ENCODE measurements at regions not wholly inside any gene's neighbourhood (a gene's known extent, or its start where the extent isn't known, plus 50 kb on each side); places are given as distances from the start of the nearest gene placed in this dataset.

DNA sequence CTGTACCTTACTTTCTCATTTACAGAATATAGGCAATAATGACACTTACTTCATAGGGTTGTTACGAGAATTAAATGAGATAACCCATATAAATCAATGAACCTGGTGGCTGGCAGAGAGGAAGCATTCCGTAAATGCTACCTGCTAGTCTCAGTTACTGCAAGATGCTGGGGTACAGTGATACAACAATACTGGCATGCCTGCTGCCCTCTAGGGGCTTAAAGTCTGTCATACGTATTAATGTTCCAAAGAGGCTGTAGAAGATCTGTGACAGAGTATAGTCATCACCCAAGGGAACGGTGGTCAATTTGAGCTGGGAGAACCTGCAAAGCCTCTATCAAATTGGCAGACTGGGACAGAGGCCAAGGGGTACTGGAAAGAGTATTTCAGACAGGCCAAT is 421.5 kb downstream of the GPAM start:
- TF ChIP-seq, protein P1, sequence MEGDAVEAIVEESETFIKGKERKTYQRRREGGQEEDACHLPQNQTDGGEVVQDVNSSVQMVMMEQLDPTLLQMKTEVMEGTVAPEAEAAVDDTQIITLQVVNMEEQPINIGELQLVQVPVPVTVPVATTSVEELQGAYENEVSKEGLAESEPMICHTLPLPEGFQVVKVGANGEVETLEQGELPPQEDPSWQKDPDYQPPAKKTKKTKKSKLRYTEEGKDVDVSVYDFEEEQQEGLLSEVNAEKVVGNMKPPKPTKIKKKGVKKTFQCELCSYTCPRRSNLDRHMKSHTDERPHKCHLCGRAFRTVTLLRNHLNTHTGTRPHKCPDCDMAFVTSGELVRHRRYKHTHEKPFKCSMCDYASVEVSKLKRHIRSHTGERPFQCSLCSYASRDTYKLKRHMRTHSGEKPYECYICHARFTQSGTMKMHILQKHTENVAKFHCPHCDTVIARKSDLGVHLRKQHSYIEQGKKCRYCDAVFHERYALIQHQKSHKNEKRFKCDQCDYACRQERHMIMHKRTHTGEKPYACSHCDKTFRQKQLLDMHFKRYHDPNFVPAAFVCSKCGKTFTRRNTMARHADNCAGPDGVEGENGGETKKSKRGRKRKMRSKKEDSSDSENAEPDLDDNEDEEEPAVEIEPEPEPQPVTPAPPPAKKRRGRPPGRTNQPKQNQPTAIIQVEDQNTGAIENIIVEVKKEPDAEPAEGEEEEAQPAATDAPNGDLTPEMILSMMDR (conservative IDR thresholded peaks at IDR 0.05), result no peak
- no peak for TF ChIP-seq EZH2 (IDR thresholded peaks at IDR 0.05; ENCODE audit: low read depth)
- no TSS peak for BruUV-seq (replicated peaks)
- CTCF ChIA-PET, result no interaction called here

DNA sequence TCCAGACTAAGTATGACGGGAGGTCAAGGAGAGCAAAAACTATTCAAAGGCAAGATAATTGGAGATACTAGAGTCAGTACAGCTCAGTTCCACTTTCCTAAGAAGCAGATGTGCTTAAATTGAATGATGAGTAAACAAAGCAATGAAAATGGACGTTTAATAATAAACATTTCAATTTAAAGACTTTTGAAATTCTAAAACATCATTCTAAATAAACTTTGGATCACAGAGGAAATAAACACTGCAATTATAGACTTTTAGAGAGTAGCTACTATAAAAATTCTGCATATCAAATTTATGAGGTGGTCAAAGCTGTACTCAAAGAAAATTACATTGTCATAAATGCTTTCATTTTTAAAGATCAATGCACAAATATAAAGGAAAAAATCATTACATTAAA is 418.3 kb downstream of the GPAM start:
- H3K36me3 ChIP-seq (ENCODE audit: low read depth), result no peaks in the 10 kb centered on the region
- H3K27ac ChIP-seq, result no peak overlapping the region
- H3F3A ChIP-seq (ENCODE audit: insufficient read depth, low read depth), result no peaks in the 10 kb centered on the region
- H3K27me3 ChIP-seq (ENCODE audit: insufficient read depth, low read depth), result no peaks in the 10 kb centered on the region
- H3K4me1 ChIP-seq (replicated peaks; ENCODE audit: insufficient read depth), result no peaks in the 10 kb centered on the region
- TF ChIP-seq EZH2 (IDR thresholded peaks at IDR 0.05; ENCODE audit: low read depth), result no peak
- TF ChIP-seq, protein P1 (conservative IDR thresholded peaks at IDR 0.05), result no peak
- no peak overlapping the region for H3K4me2 ChIP-seq
- no TSS peak for BruUV-seq (replicated peaks)
- no peaks in the 10 kb centered on the region for H3K9me2 ChIP-seq (ENCODE audit: insufficient read depth)
- H3K9me3 ChIP-seq (ENCODE audit: insufficient read depth, low read depth), result no peaks in the 10 kb centered on the region
- intact Hi-C loops (cut with micrococcal nuclease; ENCODE audit: unreplicated experiment), result no loop called here
- H3K4me3 ChIP-seq, result no peak overlapping the region
- H4K20me1 ChIP-seq (ENCODE audit: insufficient read depth), result no peaks in the 10 kb centered on the region
- no peak overlapping the region for H2AFZ ChIP-seq
- H3K79me2 ChIP-seq (ENCODE audit: low read depth), result no peaks in the 10 kb centered on the region
- ChIA-PET CTCF (no interaction called here), POLR2A (ENCODE audit: unreplicated experiment) (no interaction called here)
- no peak for DNase-seq

More for the DNA sequence above, 421.5 kb downstream of the GPAM start:
- Histone ChIP-seq H3K4me3 (no peak overlapping the region), H3K27ac (no peak overlapping the region), H3K4me1 (replicated peaks; ENCODE audit: insufficient read depth) (no peaks in the 10 kb centered on the region), H2AFZ (no peak overlapping the region), H3F3A (ENCODE audit: insufficient read depth, low read depth) (no peaks in the 10 kb centered on the region), H3K79me2 (ENCODE audit: low read depth) (no peaks in the 10 kb centered on the region), H3K9me3 (ENCODE audit: insufficient read depth, low read depth) (no peaks in the 10 kb centered on the region), H3K27me3 (ENCODE audit: insufficient read depth, low read depth) (no peaks in the 10 kb centered on the region), H3K36me3 (ENCODE audit: low read depth) (no peaks in the 10 kb centered on the region), H4K20me1 (ENCODE audit: insufficient read depth) (no peaks in the 10 kb centered on the region), H3K4me2 (no peak overlapping the region), H3K9me2 (ENCODE audit: insufficient read depth) (no peaks in the 10 kb centered on the region)
- POLR2A ChIA-PET (ENCODE audit: unreplicated experiment), result no interaction called here
- intact Hi-C loops (cut with micrococcal nuclease; ENCODE audit: unreplicated experiment), result no loop called here
- no peak for DNase-seq

- H3K9me2 ChIP-seq (ENCODE audit: insufficient read depth), result no peaks in the 10 kb centered on the region
- DNase-seq, result no peak
- intact Hi-C loops (cut with micrococcal nuclease; ENCODE audit: unreplicated experiment), result no loop called here
- H3K4me1 ChIP-seq (replicated peaks; ENCODE audit: insufficient read depth), result no peaks in the 10 kb centered on the region
- BruUV-seq (replicated peaks), result no TSS peak
- H3K9me3 ChIP-seq (ENCODE audit: insufficient read depth, low read depth), result no peaks in the 10 kb centered on the region
- ChIA-PET CTCF (no interaction called here), POLR2A (ENCODE audit: unreplicated experiment) (no interaction called here)
- H3K4me3 ChIP-seq, result no peak overlapping the region
- H3K27me3 ChIP-seq (ENCODE audit: insufficient read depth, low read depth), result no peaks in the 10 kb centered on the region
- no peak for TF ChIP-seq EZH2 (IDR thresholded peaks at IDR 0.05; ENCODE audit: low read depth)
- TF ChIP-seq, protein P1 (conservative IDR thresholded peaks at IDR 0.05), result no peak
- H3K27ac ChIP-seq, result no peak overlapping the region
- no peak overlapping the region for H3K4me2 ChIP-seq
- no peaks in the 10 kb centered on the region for H3K79me2 ChIP-seq (ENCODE audit: low read depth)
- no peaks in the 10 kb centered on the region for H3K36me3 ChIP-seq (ENCODE audit: low read depth)
- no peaks in the 10 kb centered on the region for H4K20me1 ChIP-seq (ENCODE audit: insufficient read depth)
- no peaks in the 10 kb centered on the region for H3F3A ChIP-seq (ENCODE audit: insufficient read depth, low read depth)
- H2AFZ ChIP-seq, result no peak overlapping the region
Measured at GRCh38 chr10:111766464-111766863, 417.1 kb downstream of the GPAM start.
